Renal cortex interstitium (tissue), 11 donors: ENCODE measurements at regions not wholly inside any gene's neighbourhood (a gene's known extent, or its start where the extent isn't known, plus 50 kb on each side); places are given as distances from the start of the nearest gene placed in this dataset.
A peak's percentile ranks its signal among the peaks of the same experiment; 100 is the strongest.

Experiments
- DNase-seq, 11 donors: peaks; one replicate each; pipeline ENCODE4 v3.0.0-alpha.2; 2013; ENCODE audit warnings: low read depth in 9 of 11, low spot score in 4 of 11; ENCODE audit errors: extremely low read depth in 1 of 11

DNA sequence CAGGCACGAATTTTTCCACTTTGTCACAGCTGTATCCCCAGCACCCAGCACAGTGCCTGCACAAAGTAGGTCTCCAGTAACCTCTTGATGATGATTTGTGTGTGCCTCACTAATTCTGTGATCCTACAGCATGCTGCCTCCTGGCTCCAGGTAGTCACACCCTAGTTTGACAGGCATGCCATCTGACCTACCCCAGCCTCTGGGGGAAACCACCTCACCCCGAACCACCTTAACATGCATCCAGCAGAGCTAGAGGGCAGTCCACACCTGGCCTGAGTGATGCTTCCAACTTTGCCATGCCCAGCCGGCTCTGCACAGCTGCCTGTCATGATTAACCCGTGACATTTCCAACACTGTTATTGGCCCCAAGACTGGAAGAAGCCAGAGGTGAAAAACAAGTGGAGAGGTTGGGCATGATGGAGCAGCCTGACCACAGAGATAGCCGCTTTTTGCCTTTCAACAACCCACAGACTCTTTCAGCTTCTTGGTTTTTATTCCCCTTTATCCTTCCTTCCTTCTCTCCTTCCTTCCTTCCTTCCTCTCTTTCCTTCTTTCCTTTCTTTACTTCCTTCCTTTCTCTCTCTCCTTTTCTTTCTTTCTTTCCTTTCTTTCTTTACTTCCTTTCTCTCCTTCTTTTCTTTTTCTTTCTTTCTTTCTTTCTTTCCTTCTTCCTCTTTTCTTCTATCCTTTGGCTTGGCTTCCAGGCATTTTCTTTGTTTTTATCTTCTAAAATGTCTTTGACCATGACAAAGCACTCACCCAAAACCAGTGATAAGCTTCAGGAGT is 294.4 kb upstream of the SIX2 start:
- DNase-seq = no peak

DNA sequence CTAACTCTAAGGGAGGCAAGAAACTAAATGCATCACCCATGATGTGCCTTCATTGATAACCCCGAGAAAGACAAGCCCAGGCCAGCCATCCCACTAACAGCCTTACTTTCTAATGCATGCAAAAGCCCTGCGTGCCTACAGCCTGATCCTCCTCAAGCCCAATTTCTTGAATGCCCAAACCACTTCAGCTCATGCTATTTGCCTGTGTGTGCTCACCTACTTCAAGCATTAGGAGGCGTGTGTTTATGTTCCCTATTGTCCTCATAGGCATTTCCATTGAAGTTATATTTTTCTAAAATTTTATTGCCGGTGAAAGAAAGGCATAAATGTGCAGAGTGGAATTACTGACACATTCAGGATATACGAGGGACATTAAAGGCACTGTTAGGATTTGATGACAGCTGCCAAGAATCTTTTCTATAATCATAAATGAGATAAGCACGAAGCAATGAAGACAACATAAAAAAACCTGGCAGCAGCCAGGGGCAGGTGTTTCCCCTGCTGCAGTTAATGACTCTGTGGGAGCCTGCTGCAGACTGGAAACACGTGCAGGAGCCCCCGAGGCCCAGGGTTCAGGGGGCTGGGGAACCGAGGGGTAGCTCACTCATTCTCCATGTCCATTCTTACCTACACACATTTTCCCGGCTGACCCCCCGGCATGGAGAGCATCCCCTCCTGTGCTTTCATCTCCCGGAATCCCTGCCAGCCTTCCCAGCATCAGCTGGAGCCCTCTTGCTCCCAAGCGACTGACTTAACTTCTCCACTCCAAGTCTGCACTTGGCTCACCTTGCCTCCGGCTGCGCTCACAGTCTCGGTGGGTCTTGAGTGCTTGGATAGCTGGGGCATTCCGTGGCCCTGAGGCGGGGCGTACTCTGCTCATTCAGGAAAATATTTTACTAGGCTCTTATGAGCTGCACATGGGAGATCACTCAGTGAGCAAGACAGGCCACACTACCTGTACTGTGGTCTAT is 292.3 kb upstream of the SIX2 start:
- DNase-seq = no peak

DNA sequence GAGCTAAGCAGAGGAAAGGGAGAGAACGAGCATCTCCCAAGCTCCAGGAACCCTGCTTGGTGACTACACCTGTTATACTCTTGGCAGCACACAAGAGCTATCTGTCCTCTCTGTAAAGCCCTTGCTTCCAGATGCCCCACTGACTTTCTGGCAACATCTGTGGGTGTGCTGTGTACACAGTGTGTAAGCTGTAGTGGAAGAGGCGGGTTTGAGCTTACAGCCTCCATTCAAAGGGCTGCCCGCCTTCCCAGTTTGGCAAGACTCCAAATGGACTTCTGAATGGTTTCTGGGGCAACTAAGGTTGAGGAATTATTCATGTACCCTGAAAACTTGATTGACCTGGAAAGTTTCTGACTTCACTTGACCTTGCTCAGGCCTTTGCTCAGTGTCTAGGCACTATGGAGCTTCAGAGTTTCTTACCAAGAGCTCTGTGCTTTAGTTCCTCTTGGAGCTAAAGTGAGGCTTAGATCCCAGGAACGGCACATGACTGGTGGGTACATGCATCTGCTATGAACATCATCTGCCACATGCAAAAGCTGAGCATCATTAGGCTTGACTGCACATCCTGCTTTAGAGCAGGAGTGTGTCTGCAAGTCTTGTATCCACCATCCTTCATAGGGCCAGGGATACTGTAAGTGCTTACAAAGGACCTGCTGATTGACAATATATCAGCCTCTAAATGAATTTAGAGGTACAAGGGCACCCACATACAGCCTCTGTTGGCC is 290.9 kb upstream of the SIX2 start:
- DNase-seq = no peak

DNA sequence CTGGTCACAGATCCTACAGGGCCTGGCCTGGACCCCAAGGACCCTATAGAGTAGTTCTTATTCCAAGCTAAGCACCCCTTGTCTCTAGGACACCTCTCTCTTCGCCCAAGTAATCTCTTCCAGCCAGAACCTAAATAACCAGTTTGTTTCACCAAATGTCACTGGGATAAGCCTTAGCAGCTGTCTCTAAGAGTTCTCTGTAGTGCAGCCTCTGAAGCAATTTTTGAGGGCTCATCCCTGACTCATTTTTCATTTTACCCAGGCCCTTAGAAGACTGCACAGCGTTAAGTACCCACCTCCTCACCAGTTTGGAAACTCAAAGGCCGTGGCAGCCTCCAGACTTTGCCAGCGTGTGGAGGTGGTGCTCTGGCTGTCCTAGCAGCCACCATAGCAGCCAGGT is 290.1 kb upstream of the SIX2 start:
- DNase-seq = no peak

DNA sequence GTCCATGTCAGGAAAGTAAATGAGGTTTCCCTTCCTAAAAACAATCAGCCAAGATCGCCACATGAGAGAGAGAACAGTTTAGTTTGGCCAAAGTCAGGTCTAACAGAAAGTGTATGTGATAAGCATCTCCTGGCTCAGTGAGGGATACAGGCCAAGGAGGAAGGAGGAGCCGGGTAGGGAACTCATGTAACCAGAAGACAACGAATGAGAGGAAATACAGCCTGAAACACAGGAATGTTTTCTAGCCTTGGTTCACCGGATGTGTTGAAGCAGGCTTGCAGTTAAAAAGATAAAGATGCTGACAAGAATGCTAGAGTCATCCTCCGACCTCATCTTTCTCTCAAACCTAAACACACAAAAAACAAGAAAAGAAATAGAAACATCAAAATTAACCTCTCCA is 283.9 kb upstream of the SIX2 start:
- no peak for DNase-seq

DNA sequence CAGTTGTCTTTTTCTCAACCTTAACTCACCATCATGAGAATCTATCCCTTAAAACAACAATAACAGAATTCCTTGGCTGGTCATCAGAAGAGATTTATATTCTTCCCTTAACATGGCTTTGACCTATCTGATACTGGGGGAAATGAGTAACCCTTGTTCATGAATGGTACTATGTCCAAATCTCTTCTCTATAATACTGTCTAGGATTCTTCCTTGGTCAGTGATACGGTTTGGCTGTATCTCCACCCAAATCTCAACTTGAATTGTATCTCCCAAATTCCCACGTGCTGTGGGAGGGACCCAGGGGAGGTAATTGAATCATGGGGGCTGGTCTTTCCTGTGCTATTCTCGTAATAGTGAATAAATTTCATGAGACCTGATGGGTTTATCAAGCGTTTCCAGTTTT is 282.0 kb upstream of the SIX2 start:
- DNase-seq = no peak

DNA sequence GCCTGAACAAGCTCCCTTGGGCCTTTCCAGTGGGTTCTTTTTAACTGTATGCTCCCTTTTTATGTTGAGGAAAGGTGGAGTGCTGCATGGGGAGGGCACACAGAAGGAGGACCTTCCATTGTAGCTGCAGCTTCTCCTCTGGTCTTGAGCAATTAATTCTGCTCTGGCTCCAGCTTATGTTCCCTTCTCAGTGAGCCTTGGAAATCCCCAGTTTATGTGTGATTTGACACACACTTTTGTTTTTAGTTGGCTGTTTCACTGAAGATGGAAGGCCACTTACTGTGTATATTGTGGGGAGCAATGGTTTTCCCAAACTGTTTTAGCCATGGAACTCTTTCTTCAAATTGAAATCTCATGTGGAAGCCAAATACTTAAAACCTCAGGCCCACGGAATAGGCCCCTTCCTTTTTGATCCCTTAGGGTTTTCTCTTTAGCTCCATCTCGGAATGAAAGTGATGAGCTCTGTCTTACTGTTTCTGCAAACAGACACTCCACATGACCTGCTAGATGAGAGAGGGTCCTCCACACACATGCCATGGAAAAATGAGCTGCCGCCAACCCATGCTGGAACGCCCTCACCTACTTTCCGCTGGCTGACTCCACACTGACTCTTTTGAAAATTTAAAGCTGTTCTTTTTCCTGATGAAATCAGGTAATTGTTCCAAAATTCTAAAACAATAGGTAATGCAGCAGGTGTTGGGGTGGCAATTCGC is 280.9 kb upstream of the SIX2 start:
- DNase-seq = no peak

DNA sequence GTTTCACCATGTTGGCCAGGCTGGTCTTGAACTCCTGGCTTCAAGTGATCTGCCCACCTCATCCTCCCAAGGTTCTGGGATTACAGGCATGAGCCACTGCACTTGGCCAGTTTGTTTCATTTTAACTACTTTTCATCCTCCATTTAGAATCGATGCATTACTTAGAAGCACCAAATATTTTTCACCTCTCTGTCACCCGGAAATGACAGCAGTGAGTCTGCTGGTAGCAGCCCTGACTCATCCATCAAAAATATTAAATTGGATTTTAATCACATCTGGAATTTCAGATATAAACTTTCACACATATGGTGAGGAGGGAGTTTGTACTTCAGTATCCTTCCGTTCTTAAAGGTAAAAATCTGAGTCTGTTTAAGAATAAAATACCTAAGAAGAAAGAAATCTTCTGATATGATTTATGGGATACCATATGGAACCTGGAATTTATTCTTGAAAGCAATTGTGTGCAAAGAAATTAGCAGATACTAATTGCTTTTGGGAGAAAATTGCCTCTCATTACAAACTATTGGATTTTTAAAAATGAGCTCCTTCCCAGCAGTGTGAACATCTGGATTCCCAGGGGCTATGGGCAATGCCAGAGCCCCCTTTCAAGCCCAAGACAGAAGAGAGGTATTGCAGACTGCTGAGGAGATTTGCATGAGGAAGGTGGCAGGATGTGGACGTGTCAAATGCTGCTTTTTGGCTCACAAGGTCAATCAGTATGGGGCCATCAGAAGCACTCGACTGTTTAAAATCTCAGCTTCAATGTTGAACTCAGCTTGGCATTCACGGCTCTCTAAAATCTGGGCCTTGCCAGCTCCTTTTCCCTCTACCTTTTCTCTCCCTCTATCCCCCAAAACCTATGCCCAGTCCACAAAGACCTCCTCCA is 279.5 kb upstream of the SIX2 start:
- DNase-seq = no peak

DNA sequence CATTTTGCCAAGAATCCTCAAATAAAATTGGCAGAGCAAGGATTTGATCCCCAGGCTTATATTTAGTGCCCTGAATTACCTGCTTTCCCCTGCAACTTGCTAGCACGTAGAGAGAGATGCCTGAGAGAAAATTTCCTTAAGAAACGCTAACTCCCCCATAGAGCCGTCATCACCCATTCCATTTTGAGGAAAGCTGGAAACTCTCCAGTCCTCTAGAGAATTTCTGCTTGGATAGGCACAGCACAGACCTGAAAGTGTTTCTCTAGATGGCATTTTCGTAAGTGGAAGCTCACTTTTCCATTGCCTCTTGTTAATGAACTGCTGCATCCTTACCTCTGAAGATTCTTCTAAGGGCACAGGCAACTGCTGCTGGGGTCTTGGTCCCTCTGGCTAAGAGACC is 277.8 kb upstream of the SIX2 start:
- DNase-seq = no peak

DNA sequence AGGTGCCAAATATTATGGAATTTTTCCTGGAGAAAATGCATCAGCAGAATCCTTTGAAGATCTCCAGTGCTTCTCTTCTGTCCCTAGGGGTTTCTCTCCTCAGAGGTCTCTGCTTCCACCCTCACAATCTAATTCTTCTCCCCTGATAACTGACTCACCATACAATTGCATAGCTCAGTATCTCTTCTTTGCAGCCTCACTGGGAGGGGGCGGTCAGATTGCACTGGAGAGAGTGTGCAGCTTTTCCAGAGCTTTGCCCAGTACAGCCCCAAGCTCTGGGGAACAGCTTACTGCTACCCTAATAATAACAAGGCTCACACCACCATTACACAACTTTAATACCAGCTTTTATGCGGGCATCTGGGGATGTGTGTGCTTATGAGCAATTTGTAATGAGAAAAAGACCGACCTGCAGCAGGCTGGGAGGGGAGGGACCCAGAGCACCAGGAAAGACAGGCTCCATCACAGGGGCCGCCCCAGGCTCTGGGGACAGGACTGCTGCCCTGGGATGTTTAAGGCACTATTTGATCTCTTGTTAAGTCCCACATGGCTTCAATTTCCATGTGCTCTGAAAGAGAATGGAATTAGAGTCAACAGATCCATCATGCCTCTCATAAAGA is 276.6 kb upstream of the SIX2 start:
- no peak for DNase-seq

DNA sequence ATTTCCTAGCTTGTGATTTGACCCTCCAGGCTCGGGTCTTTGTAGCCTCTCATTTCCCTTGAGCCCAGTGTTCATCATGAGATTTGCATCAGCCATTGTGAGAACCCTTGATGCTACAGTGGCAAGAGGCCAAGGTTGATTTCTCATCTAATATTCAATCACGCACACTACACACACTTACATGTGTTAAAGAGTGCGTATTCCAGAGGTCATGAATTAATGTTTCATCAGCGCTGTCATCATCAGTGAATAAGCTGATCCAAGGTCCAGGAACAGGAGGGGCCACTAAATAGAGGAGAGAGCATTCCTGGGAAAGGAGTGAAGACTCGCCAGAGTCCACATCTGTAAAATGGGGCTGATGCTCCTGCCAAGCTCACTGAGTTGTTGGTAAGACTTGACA is 276.1 kb upstream of the SIX2 start:
- DNase-seq = no peak

DNA sequence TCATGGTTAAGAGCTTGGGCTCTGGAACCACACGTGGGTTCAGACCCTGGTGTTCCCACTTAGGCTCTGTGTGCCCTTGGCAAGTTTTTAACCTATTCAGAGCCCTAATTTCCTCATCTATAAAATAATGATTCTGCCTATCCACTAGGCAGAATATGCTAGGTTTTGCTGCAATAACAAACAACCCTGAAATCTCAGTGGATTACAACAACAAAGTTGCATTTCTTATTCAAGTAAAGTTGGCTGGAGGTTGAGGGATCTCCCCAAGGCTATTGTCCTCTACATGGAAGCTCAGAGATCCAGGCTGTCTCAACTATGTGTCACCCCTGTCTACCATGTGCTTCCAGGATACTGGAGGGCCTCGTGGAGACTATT is 275.4 kb upstream of the SIX2 start:
- no peak for DNase-seq

DNA sequence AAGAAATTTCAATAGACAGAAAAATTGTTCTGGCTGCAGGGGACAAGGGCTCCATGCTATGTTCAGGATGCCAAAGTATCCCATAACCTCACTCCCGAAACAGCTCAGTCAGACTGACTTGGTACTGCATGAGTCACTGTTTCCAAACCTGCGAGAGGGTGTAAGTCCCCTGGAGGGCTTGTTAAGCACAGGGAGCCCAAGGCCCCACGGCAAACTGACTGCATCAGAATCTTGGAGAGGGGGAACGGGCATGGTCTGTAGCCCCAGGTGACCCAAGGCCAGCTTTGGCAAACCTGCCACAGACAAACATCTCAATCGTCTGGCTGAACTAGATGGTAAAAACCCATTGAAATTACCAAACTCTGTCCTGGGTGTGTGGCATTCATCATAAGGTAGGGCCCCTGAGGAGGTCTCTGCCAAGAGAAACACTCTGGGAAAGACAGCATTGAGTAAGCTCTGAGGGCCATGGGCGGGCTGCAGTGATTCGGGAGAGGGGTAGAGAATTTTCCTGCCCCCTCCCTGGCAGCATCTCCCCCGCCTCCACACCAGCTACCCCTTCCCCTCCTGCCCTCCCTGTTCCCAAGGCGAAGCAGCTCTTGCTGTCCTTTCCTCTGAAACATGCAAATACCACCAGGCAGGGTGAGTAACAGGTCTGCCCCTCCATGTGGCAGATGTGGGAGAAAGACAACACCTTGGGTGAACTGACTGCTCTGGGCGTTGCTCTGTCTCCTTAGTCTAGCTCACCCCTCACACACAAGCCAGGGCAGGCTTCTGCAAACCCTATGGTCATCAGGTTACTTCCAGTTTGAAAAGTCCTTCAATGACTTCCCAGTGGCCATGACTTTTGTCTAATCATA is 274.7 kb upstream of the SIX2 start:
- DNase-seq = no peak

DNA sequence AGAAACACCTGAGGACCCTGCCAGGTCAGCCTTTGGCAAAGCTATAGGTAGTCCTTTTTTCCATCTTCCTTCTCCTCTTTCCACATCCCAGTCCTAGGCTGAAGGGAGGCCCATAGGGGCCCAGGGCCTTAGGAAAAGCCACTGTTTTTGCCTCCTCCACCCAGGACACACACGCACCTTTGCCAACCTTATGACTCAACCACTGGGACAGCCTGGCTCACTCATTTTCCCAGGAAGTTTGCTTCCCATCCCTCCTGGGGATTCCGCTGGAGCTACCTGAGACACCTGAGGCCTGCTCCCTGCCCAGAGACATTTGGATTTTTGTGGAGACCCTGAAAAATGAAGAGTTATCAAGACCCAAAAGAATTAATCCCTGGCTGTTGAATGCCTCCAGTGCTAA is 273.4 kb upstream of the SIX2 start:
- DNase-seq = no peak

DNA sequence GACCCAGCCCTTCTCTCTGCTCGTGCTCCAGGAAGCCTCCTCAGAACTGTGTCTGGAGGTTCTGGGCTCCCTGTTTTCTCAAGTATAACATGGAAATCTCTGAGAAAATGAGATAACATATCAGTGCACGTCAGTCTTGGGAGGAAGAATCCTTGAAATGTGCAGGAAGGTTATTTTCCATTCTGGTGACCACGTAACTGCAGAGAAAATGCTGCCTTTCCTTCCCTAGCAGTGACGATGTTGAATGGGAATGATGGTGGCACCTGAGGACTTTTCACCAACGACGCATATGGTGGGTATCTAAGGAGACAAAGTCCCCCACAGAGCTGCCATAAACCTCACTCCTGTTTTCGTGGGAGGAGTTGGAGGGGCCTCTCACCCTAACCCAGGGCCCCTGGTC is 272.1 kb upstream of the SIX2 start:
- no peak for DNase-seq

DNA sequence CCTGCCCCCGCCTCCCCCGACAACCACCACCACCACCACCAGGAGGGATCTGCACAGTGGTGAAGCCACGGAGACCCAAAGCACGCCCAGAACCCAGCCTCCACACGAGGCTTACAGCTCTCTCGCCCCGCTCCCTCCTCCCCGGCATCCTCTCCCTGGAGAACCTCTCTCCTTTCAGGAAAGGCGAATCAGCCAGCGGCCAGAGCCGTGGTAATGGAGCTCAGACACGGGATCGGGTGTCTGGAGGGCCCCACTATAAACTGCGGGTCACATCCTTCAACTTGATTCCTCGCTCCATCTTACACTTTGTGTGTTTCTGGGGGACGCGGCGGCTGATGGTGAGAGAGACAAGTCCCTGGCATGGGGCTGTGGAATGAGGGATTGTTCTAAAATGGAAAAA is 271.5 kb upstream of the SIX2 start:
- peak in 4 of 11 donors; percentile 36 to 58 (median 46) for DNase-seq

DNA sequence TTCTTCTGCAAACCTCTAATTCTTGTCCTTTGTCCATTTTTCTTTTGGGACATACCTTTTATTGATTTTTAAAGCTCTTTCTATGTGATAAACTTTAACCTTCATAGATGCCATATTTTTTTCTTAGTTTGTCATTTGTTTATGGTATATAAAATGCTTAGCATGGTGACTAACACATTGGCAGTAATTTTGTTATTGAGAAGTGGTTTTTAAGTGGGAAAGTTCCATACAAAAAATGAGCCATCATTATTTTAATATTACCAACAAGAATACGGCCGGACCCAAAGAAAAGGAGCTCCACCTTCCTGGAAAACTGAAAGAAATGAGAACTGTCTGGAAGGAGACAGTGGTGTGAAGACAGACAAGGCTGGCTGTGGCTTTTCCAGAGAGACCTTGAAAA is 270.1 kb upstream of the SIX2 start:
- no peak for DNase-seq
